SK-N-SH treated with all-trans-retinoic acid at 6 μM for 48 hours (cell line): ENCODE measurements at regions not wholly inside any gene's neighbourhood (a gene's known extent, or its start where the extent isn't known, plus 50 kb on each side); places are given as distances from the start of the nearest gene placed in this dataset.

ENCODE experiments used
- ATAC-seq: fragments of 200-7000 bp; cut with Tn5 transposase; 3 replicates; pipeline ENCODE4 v1.9.1; 2020; ENCODE audit warnings: mild to moderate bottlenecking, moderate library complexity
- BACH2 ChIP-seq: fragments of 250-450 bp; sonication (Bioruptor Pico); IDR thresholded peaks from 2 replicates; pipeline ENCODE4 v1.9.0; 2021; ENCODE audit warnings: mild to moderate bottlenecking, borderline replicate concordance
- CSDC2 ChIP-seq: fragments of 250-450 bp; sonication (Bioruptor Pico); IDR thresholded peaks from 2 replicates; pipeline ENCODE4 v1.5.0; 2020; ENCODE audit warnings: mild to moderate bottlenecking, moderate library complexity
- CSRNP3 ChIP-seq: fragments of 250-450 bp; sonication (Bioruptor Pico); IDR thresholded peaks from 2 replicates; pipeline ENCODE4 v1.5.1; 2021; ENCODE audit warnings: mild to moderate bottlenecking, moderate library complexity
- ESRRG ChIP-seq: fragments of 250-450 bp; sonication (Bioruptor Pico); IDR thresholded peaks from 2 replicates; pipeline ENCODE4 v1.6.1; 2021; ENCODE audit warnings: mild to moderate bottlenecking
- GLIS3 ChIP-seq: fragments of 250-450 bp; sonication (Bioruptor Pico); IDR thresholded peaks from 2 replicates; pipeline ENCODE4 v1.5.0; 2020; ENCODE audit warnings: mild to moderate bottlenecking, moderate library complexity
- ISL1 ChIP-seq: fragments of 250-450 bp; sonication (Bioruptor Pico); IDR thresholded peaks from 2 replicates; pipeline ENCODE4 v2.1.2; 2022; ENCODE audit warnings: mild to moderate bottlenecking, moderate library complexity
- OSR1 ChIP-seq: fragments of 250-450 bp; sonication (Bioruptor Pico); IDR thresholded peaks from 2 replicates; pipeline ENCODE4 v1.8.0; 2022; ENCODE audit warnings: moderate library complexity, mild to moderate bottlenecking, inconsistent platforms
- PATZ1 ChIP-seq: fragments of 250-450 bp; sonication (Bioruptor Pico); IDR thresholded peaks from 2 replicates; pipeline ENCODE4 v1.8.0; 2020; ENCODE audit warnings: mild to moderate bottlenecking, moderate library complexity, borderline replicate concordance
- POU6F1 ChIP-seq: fragments of 250-450 bp; sonication (Bioruptor Pico); IDR thresholded peaks from 2 replicates; pipeline ENCODE4 v1.8.0; 2021; ENCODE audit warnings: low read depth, mild to moderate bottlenecking, moderate library complexity, borderline replicate concordance
- PPARA ChIP-seq: fragments of 250-450 bp; sonication (Bioruptor Pico); IDR thresholded peaks from 2 replicates; pipeline ENCODE4 v1.5.0; 2020; ENCODE audit warnings: mild to moderate bottlenecking, borderline replicate concordance
- RARB ChIP-seq: fragments of 250-450 bp; sonication (Bioruptor Pico); IDR thresholded peaks from 2 replicates; pipeline ENCODE4 v1.8.0; 2021; ENCODE audit warnings: mild to moderate bottlenecking, moderate library complexity
- SNAI2 ChIP-seq: fragments of 250-450 bp; sonication (Bioruptor Pico); IDR thresholded peaks from 2 replicates; pipeline ENCODE4 v1.5.0; 2020; ENCODE audit warnings: mild to moderate bottlenecking, moderate library complexity
- TCF4 ChIP-seq: fragments of 250-450 bp; sonication (Bioruptor Pico); IDR thresholded peaks from 2 replicates; pipeline ENCODE4 v1.8.0; 2021; ENCODE audit warnings: mild to moderate bottlenecking, moderate library complexity, borderline replicate concordance
- TOX ChIP-seq: fragments of 250-450 bp; sonication (Bioruptor Pico); IDR thresholded peaks from 2 replicates; pipeline ENCODE4 v1.8.0; 2021; ENCODE audit warnings: mild to moderate bottlenecking, moderate library complexity, borderline replicate concordance
- ZC3H10 ChIP-seq: fragments of 250-450 bp; sonication (Bioruptor Pico); IDR thresholded peaks from 2 replicates; pipeline ENCODE4 v1.5.1; 2021; ENCODE audit warnings: mild to moderate bottlenecking, moderate library complexity
- ZFP3 ChIP-seq: fragments of 250-450 bp; sonication (Bioruptor Pico); IDR thresholded peaks from 2 replicates; pipeline ENCODE4 v1.5.0; 2020; ENCODE audit warnings: mild to moderate bottlenecking, moderate library complexity
- ZFP30 ChIP-seq: fragments of 450-650 bp; formaldehyde crosslinking; IDR thresholded peaks from 2 replicates; pipeline ENCODE4 v1.5.0; 2022; ENCODE audit warnings: mild to moderate bottlenecking, moderate library complexity
- ZNF565 ChIP-seq: fragments of 450-650 bp; formaldehyde crosslinking; conservative IDR thresholded peaks from 2 replicates; pipeline ENCODE4 v1.5.0; 2020; ENCODE audit warnings: low read depth, mild to moderate bottlenecking, moderate library complexity
- ZNF70 ChIP-seq: fragments of 450-650 bp; formaldehyde crosslinking; IDR thresholded peaks from 2 replicates; pipeline ENCODE4 v1.5.0; 2020; ENCODE audit warnings: mild to moderate bottlenecking, moderate library complexity
- ZNF8 ChIP-seq: fragments of 450-650 bp; formaldehyde crosslinking; IDR thresholded peaks from 2 replicates; pipeline ENCODE4 v1.5.0; 2020; ENCODE audit warnings: mild to moderate bottlenecking, moderate library complexity
- TF ChIP-seq, protein P1 (sequence below): fragments of 250-450 bp; sonication (Bioruptor Pico); IDR thresholded peaks from 2 replicates; pipeline ENCODE4 v1.5.1; 2020; ENCODE audit warnings: low read depth, mild to moderate bottlenecking, moderate library complexity
- TF ChIP-seq, protein P2 (sequence below): fragments of 250-450 bp; sonication (Bioruptor Pico); IDR thresholded peaks from 2 replicates; pipeline ENCODE4 v1.5.0; 2020; ENCODE audit warnings: mild to moderate bottlenecking, moderate library complexity

DNA sequence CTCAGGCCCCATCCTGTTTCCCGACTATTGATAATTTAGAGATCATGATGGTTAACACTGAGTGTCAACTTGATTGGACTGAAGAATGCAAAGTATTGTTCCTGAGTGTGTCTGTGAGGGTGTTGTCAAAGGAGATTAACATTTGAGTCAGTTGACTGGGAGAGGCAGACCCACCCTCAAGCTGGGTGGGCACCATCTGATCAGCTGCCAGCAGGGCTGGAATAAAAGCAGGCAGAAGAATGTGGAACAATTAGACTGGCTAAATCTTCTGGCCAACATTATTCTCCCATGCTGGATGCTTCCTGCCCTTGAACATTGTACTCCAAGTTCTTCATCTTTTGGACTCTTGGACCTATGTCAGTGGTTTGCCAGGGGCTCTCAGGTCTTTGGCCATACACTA is 1170.0 kb upstream of the CNTN5 start:
- TF ChIP-seq, protein P1, sequence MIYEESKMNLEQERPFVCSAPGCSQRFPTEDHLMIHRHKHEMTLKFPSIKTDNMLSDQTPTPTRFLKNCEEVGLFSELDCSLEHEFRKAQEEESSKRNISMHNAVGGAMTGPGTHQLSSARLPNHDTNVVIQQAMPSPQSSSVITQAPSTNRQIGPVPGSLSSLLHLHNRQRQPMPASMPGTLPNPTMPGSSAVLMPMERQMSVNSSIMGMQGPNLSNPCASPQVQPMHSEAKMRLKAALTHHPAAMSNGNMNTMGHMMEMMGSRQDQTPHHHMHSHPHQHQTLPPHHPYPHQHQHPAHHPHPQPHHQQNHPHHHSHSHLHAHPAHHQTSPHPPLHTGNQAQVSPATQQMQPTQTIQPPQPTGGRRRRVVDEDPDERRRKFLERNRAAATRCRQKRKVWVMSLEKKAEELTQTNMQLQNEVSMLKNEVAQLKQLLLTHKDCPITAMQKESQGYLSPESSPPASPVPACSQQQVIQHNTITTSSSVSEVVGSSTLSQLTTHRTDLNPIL, result no peak
- TF ChIP-seq PATZ1 (CRISPR knock-in tag) (no peak), ZNF8 (CRISPR knock-in tag) (no peak), PPARA (no peak), ZNF70 (CRISPR knock-in tag) (no peak), SNAI2 (no peak), ZNF565 (CRISPR knock-in tag) (no peak), CSRNP3 (CRISPR knock-in tag) (no peak), ISL1 (no peak), ESRRG (CRISPR knock-in tag) (no peak), POU6F1 (CRISPR knock-in tag) (no peak), TOX (CRISPR knock-in tag) (no peak), RARB (CRISPR knock-in tag) (no peak), CSDC2 (CRISPR knock-in tag) (no peak), GLIS3 (CRISPR knock-in tag) (no peak), ZC3H10 (CRISPR knock-in tag) (no peak), TCF4 (CRISPR knock-in tag) (no peak), OSR1 (CRISPR knock-in tag) (no peak), ZFP30 (no peak)
- TF ChIP-seq, protein P2, sequence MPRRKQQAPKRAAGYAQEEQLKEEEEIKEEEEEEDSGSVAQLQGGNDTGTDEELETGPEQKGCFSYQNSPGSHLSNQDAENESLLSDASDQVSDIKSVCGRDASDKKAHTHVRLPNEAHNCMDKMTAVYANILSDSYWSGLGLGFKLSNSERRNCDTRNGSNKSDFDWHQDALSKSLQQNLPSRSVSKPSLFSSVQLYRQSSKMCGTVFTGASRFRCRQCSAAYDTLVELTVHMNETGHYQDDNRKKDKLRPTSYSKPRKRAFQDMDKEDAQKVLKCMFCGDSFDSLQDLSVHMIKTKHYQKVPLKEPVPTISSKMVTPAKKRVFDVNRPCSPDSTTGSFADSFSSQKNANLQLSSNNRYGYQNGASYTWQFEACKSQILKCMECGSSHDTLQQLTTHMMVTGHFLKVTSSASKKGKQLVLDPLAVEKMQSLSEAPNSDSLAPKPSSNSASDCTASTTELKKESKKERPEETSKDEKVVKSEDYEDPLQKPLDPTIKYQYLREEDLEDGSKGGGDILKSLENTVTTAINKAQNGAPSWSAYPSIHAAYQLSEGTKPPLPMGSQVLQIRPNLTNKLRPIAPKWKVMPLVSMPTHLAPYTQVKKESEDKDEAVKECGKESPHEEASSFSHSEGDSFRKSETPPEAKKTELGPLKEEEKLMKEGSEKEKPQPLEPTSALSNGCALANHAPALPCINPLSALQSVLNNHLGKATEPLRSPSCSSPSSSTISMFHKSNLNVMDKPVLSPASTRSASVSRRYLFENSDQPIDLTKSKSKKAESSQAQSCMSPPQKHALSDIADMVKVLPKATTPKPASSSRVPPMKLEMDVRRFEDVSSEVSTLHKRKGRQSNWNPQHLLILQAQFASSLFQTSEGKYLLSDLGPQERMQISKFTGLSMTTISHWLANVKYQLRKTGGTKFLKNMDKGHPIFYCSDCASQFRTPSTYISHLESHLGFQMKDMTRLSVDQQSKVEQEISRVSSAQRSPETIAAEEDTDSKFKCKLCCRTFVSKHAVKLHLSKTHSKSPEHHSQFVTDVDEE (CRISPR knock-in tag), result no peak
- no peak for ATAC-seq

GRCh38 chr11:97854357-97854756 is 1166.4 kb upstream of the CNTN5 start:
- TF ChIP-seq TOX (CRISPR knock-in tag) (no peak), BACH2 (CRISPR knock-in tag) (no peak), ISL1 (no peak), ZFP3 (no peak), ZFP30 (no peak), OSR1 (CRISPR knock-in tag) (no peak), TCF4 (CRISPR knock-in tag) (no peak), PPARA (no peak), SNAI2 (no peak), ZC3H10 (CRISPR knock-in tag) (no peak), ZNF70 (CRISPR knock-in tag) (no peak), GLIS3 (CRISPR knock-in tag) (no peak), ESRRG (CRISPR knock-in tag) (no peak), ZNF565 (CRISPR knock-in tag) (no peak), ZNF8 (CRISPR knock-in tag) (no peak), CSDC2 (CRISPR knock-in tag) (no peak)
- TF ChIP-seq, protein P2 (CRISPR knock-in tag), result no peak
- TF ChIP-seq, all 23 proteins: peak for 0
- ATAC-seq, result no peak
